Muscle of leg (tissue), 3 donors: ENCODE measurements at regions not wholly inside any gene's neighbourhood (a gene's known extent, or its start where the extent isn't known, plus 50 kb on each side); places are given as distances from the start of the nearest gene placed in this dataset.
"Not testable (repeated sequence)": the region's sequence is repeated elsewhere in the genome, so short reads cannot be mapped to it uniquely, and the experiment has no call there.

Source experiments
- DNase-seq: peaks from one replicate; pipeline ENCODE4 v3.0.0; 2013
- H3K27ac ChIP-seq: one replicate; pipeline ENCODE4 v1.5.1; 2013; ENCODE audit warnings: mild to moderate bottlenecking, low read length, control low read depth
- H3K27me3 ChIP-seq: one replicate; pipeline ENCODE4 v1.6.1; 2013; ENCODE audit warnings: low read length; ENCODE audit not compliant: control insufficient read depth, insufficient read depth
- H3K36me3 ChIP-seq: one replicate; pipeline ENCODE4 v1.6.1; 2013; ENCODE audit warnings: low read length; ENCODE audit not compliant: control insufficient read depth, insufficient read depth
- H3K4me1 ChIP-seq: one replicate; pipeline ENCODE4 v1.6.1; 2013; ENCODE audit warnings: low read length; ENCODE audit not compliant: control insufficient read depth, insufficient read depth
- H3K4me3 ChIP-seq: one replicate; pipeline ENCODE4 v1.5.1; 2013; ENCODE audit warnings: low read length, control low read depth
- H3K9me3 ChIP-seq: replicated peaks from 2 replicates; pipeline ENCODE4 v1.6.1; 2013; ENCODE audit warnings: low read depth, low read length; ENCODE audit not compliant: control insufficient read depth
- WGBS: methylation state at CpG from one replicate; pipeline ENCODE4 v1.1.5; 2013; ENCODE audit warnings: missing lambda C conversion rate; ENCODE audit not compliant: insufficient coverage; 5-methylcytosine and 5-hydroxymethylcytosine counted together

DNA sequence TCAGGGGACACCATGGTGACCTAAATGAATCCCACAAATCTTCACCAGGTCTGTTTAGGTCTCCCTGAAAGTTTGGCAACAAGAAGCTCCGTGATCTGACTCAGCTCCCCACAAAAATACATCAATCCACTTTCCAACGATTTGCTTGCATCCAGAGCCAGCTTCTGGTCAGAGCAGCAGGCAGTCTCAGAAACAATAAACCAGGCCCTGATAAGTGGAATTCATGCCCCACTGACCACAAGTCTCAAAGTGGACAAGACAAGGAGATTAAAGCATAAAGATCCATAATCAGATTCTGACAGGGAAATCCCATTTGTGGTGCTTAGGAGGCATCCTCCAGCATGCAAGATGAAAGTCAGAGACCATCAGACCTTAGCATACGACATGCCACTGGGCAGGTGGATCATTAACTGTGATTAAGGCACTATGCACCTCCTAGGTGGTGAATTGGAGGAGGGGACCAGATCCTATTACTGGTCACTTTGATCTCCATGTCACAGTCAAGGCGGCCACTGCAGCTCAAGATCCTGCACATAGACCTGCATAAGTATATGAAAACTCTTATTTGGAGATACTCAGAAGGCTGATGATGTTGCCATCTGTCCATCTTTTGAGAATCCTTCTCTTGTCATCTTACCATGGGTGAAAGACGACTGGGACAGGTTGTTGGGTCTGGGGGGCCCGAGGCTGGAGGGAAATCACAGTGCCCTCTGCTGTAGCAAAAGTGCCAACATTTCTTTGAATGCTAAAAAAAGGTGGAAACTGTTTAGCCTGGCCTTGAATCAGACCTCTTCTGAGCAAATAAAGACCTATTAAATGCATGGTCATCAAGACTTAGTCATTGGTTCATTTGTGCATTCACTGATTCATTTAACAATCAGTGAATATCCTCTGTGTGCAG, 309.2 kb upstream of the CCL2 start:
- H3K36me3 ChIP-seq, result no peaks in the 10 kb centered on the region
- WGBS, result no CpG with 5 or more reads among the region's 6 CpGs
- DNase-seq, result no peak
- no peak overlapping the region for H3K27ac ChIP-seq
- no peak overlapping the region for H3K4me3 ChIP-seq
- no peaks in the 10 kb centered on the region for H3K4me1 ChIP-seq
- peaks cover 10% of the 10 kb centered on the region for H3K27me3 ChIP-seq
- H3K9me3 ChIP-seq, result no peaks in the 10 kb centered on the region

DNA sequence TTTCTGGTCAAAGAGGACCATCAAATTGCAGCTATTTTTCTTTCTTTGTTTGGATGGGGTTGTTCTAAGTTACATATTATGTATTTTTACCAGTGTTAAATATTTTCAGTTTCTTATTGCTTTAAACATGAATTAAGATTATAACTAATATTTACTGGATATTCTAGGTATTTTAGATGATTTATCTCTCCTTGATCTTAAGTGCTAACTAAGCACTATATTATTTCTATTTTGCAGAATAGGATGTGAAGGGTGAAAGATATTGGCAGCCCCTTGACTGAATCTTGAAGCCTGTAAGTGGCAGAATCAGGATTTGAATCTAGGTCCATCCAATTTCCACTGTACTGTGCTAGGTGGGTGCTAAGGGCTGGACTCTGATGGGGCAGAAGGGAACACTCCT, 307.3 kb upstream of the CCL2 start:
- Histone ChIP-seq H3K36me3 (no peaks in the 10 kb centered on the region), H3K4me1 (no peaks in the 10 kb centered on the region), H3K27ac (no peak overlapping the region), H3K27me3 (peaks cover 10% of the 10 kb centered on the region), H3K9me3 (no peaks in the 10 kb centered on the region), H3K4me3 (no peak overlapping the region)
- no peak for DNase-seq

DNA sequence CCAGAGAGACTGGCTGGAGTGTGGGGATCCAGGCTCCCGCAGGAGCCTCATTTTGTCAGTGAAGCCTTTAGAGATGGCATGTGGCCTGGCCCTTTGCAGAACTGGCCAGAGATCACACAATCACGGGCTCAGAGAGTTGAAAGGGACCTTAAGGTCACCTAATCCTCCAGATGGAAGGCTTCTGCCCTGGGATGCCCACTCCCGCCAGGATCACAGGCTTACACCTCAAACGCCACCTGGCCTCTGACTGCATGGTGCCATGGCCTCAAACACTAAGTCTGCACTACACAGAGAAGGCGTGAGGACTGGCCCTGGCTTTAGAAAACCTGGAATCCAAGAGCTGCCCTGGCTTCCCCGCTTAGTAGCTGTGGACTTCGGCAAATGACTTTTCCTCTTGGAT, 306.8 kb upstream of the CCL2 start:
- 76% methylated on average over 7 of the region's 7 CpGs for WGBS
- H3K36me3 ChIP-seq, result no peaks in the 10 kb centered on the region
- no peaks in the 10 kb centered on the region for H3K4me1 ChIP-seq
- no peak overlapping the region for H3K27ac ChIP-seq
- peaks cover 10% of the 10 kb centered on the region for H3K27me3 ChIP-seq
- H3K4me3 ChIP-seq, result no peak overlapping the region
- no peak for DNase-seq
- H3K9me3 ChIP-seq, result no peaks in the 10 kb centered on the region

DNA sequence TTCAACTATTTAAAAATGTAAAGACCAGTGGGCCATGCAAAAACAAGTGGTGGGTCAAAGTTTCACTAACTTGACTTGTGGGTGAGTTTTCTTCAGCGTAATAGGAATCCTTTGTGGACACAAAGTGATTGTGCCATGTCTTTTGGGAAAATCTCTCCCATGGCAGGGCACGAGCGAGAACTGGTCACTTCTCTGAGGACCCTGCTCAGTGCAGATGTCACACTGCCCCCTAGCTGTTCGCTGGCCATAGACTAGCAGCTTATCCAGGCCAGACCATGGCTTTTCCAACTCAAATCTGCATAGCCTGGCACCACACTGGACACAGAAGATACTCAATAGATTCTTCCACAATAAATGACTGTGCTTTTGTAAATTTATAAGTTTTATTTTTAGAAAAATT, 306.0 kb upstream of the CCL2 start:
- H3K27ac ChIP-seq, result no peak overlapping the region
- H3K9me3 ChIP-seq, result no peaks in the 10 kb centered on the region
- WGBS, result 50% methylated on average over 3 of the region's 4 CpGs
- no peaks in the 10 kb centered on the region for H3K4me1 ChIP-seq
- no peaks in the 10 kb centered on the region for H3K36me3 ChIP-seq
- no peak overlapping the region for H3K4me3 ChIP-seq
- H3K27me3 ChIP-seq, result peaks cover 10% of the 10 kb centered on the region
- no peak for DNase-seq

DNA sequence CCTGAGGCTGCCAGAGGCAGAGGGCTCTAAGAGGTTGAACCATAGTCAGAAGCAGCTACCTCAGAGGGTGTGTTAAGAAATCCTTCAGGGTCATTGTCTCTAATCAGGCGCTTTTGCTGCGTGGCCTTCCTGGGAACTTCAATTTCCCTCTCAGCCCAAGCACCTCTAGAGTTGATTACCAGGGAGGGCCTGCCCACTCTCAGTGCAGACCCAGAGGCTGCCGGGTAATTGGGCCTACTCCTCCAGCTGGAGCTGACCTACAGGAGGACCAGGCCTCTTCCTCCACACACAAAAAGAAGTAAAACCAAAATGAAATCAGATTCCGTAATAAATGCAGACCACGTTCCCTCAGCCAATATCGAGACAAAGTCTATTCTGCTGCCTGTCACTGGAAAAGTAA, 305.0 kb upstream of the CCL2 start:
- Histone ChIP-seq H3K9me3 (no peaks in the 10 kb centered on the region), H3K4me1 (no peaks in the 10 kb centered on the region), H3K36me3 (no peaks in the 10 kb centered on the region), H3K27ac (no peak overlapping the region), H3K27me3 (peaks cover 7% of the 10 kb centered on the region), H3K4me3 (no peak overlapping the region)
- 69% methylated on average over 2 of the region's 6 CpGs for WGBS
- DNase-seq, result no peak

DNA sequence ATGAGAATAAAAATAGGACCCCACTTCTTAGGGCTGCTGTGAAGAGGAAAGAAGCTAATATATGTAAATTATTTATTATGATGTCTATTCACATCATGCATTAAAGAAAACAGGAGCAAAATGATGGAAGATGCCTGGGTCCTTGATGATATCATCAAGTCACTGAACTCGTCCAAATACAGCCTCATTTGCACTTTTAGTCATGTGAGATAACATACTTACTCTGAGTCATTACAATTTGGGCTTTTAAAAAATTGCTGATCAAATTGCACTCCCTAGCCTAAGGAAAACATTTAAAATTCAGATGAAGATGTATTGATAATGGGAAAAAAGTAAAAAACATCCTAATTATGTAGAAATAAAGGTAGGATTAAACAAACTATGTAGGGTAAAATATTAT, 302.7 kb upstream of the CCL2 start:
- Histone ChIP-seq H3K27ac (no peak overlapping the region), H3K27me3 (peaks cover 9% of the 10 kb centered on the region), H3K4me3 (no peak overlapping the region), H3K4me1 (no peaks in the 10 kb centered on the region), H3K9me3 (no peaks in the 10 kb centered on the region), H3K36me3 (no peaks in the 10 kb centered on the region)
- no peak for DNase-seq
- WGBS, result no CpG with 5 or more reads among the region's 1 CpG

DNA sequence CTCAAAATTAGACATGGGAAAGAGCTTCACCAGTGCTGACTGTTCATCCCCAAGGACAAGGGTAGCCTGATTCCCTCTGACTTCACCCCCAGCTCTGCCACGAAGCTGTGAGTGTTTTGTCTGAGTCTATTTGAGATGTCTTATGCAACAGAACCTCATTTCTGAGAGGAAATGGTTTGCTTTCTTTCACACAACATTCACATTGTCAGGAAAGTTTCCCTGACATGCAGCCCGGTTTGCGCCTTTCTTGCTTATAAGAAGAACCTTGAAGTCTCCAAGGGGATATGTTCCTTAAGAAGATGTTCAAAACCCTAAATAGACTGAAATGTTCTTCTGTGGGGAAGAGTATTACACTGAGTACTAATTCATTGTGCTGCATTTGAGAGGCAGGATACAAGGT, 300.5 kb upstream of the CCL2 start:
- H3K27me3 ChIP-seq, result peaks cover 4% of the 10 kb centered on the region
- DNase-seq, result no peak
- no peak overlapping the region for H3K4me3 ChIP-seq
- H3K27ac ChIP-seq, result no peak overlapping the region
- no peaks in the 10 kb centered on the region for H3K4me1 ChIP-seq
- no peaks in the 10 kb centered on the region for H3K36me3 ChIP-seq
- WGBS, result no CpG with 5 or more reads among the region's 3 CpGs
- H3K9me3 ChIP-seq, result no peaks in the 10 kb centered on the region

DNA sequence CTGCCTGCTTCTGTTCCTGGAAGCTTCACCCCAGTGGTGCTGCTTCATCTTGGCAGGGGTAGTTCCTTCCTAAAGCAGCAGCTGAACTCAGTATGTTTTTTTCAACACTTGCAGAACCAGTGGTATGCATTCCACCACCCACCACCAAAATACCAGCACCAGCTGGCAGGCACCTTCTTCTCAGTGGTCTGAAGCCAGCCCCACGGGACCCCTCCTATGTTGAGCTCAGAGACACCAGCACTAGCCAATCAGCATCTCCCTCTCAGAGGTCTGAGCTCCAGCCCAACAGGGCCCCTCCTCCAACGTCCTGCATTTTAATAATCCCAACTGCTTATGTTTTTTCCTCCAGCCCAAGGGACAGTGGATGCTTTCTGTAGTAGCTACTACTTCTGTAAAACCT, 299.6 kb upstream of the CCL2 start:
- DNase-seq, result peak; percentile 8
- no peak overlapping the region for H3K27ac ChIP-seq
- no peak overlapping the region for H3K4me3 ChIP-seq
- WGBS, result 17% methylated on average over 2 of the region's 2 CpGs
- H3K9me3 ChIP-seq, result no peaks in the 10 kb centered on the region
- no peaks in the 10 kb centered on the region for H3K36me3 ChIP-seq
- H3K27me3 ChIP-seq, result peaks cover 4% of the 10 kb centered on the region
- H3K4me1 ChIP-seq, result no peaks in the 10 kb centered on the region

DNA sequence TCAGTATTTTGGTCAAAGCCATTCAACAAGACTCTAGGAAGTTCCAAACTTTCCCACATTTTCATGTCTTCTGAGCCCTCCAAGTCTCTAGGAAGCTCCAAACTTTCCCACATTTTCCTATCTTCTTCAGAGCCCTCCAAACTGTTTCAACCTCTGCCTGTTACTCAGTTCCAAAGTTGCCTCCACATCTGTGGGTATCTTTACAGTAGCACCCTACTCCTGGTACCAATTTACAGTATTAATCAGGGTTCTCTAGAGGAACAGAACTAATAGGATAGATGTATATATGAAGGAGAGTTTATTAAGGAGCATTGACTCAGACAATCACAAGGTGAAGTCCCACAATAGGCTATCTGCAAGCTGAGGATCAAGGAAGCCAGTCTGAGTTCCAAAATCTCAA, 296.0 kb upstream of the CCL2 start:
- not testable (repeated sequence) for H3K9me3 ChIP-seq, H3K4me1 ChIP-seq, H3K27ac ChIP-seq, DNase-seq, H3K27me3 ChIP-seq, H3K4me3 ChIP-seq, H3K36me3 ChIP-seq

DNA sequence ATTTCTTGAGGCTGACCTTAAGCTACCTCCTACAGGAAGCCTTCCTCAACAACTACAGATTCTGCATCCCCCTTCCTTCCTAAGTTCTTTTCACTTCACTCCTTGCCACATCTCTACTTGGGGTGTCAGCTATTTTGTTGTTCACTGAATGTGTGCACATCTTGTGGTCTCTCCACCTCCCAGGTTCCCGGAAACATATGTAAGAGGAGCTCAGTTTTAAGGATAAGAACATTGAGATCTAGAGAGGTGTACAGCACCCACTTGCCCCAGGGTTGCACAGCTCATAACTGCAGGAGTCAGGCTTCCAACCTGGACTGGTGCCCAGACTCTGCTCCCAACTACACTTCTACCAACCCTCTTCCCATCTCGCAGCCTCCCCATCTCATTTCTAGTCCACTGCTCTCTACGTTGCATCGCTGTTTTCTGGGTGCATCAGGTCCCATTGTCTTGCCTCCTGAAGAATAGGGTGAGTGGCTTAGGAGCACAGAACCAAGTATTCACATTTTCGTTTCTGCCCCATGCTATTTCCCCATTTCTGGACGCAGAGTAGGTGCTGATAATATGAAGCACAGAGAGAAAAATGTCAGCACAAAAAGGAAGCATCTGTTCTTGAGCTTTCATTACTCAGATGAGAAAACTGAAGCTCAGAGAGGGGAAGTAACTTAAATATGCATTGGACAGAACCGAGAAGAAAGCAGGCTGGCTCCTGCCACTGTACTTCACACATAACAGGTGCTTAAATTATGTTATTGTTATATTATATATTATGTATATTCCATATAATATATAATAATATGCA, 292.0 kb upstream of the CCL2 start:
- no CpG with 5 or more reads among the region's 7 CpGs for whole genome bisulfite sequencing
- Histone ChIP-seq H3K27me3 (peaks cover 14% of the 10 kb centered on the region), H3K36me3 (no peaks in the 10 kb centered on the region), H3K27ac (no peak overlapping the region), H3K9me3 (no peaks in the 10 kb centered on the region), H3K4me1 (peaks cover 3% of the 10 kb centered on the region), H3K4me3 (no peak overlapping the region)
- DNase-seq, result peak; percentile 36
